ENCODE measurements at regions not wholly inside any gene's neighbourhood (a gene's known extent, or its start where the extent isn't known, plus 50 kb on each side); places are given as distances from the start of the nearest gene placed in this dataset.

- no peak overlapping the region for H3K4me3 ChIP-seq
- H3K36me3 ChIP-seq (ENCODE audit: low read depth, missing control alignments): no peaks in the 10 kb centered on the region
- peaks cover 10% of the 10 kb centered on the region for H3K4me1 ChIP-seq
- 91 to 93% methylated on average over 4 of the region's 4 CpGs for WGBS, 2 donors
- no peak for TF ChIP-seq POLR2A (IDR thresholded peaks at IDR 0.05)
- TF ChIP-seq CTCF (IDR thresholded peaks at IDR 0.05): no peak
- intact Hi-C loops (cut with DNase I; ENCODE audit: low total_unique reads): no loop called here
- no peaks in the 10 kb centered on the region for H3K27me3 ChIP-seq
- H3K9me3 ChIP-seq: no peaks in the 10 kb centered on the region
- DNase-seq: no peak
- no peak overlapping the region for H3K27ac ChIP-seq
These were observed 122.0 kb downstream of the TWIST2 start for GRCh38 chr2:238969857-238970256.

- H3K27me3 ChIP-seq: no peaks in the 10 kb centered on the region
- H3K4me1 ChIP-seq: peaks cover 10% of the 10 kb centered on the region
- peak; percentile 67 for DNase-seq
- H3K4me3 ChIP-seq: no peak overlapping the region
- TF ChIP-seq POLR2A (IDR thresholded peaks at IDR 0.05) (no peak), CTCF (IDR thresholded peaks at IDR 0.05) (peak; percentile 77 to 100 (median 92))
- intact Hi-C loops (cut with DNase I; ENCODE audit: low total_unique reads): no loop called here
- no peaks in the 10 kb centered on the region for H3K9me3 ChIP-seq
- H3K36me3 ChIP-seq (ENCODE audit: low read depth, missing control alignments): no peaks in the 10 kb centered on the region
- H3K27ac ChIP-seq: no peak overlapping the region
- WGBS, 2 donors: 69 to 80% methylated on average over 6 to 9 of the region's 9 CpGs
These were observed 122.7 kb downstream of the TWIST2 start for GRCh38 chr2:238970553-238971081.

DNA sequence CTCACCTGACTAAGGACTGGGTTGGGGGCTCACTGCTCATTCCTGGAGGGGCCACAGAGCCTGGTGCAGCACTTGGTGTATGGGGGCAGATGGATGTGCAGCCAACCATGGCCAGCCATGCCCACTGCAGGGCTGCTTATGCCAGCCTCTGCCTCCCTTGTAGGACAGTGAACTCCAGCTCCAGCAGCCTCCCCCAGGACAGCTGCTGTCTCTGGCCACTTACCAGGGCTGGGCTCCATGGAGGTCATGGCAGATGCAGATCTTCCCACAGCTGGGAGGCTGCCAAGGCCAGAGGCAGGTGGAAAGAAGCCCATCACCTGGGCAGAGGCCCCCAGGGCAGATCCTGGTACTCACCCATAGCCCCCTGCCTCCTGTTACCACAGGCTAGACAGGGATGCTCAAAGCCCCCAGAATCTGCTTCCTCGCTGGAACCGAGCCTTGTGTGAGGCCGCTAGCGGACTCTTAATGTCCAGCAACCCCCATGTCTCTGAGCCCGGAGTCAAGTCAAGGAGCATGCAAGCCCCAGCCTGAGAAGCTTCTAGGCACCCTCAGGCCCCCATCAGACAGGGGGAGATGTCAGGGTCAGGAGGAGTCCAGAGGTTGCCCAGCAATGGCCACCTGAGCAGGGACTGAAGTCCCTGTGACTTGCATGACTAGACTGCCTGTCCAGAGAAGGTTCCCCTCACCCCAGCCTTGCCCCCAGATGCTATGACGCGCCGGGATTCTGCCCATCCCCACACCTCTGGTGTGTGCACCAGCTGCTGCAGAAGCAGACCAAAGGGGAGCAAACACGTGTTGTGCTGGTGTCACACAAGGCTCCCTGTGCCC lies 123.6 kb downstream of the TWIST2 start:
- DNase-seq: no peak
- no peak overlapping the region for H3K27ac ChIP-seq
- TF ChIP-seq POLR2A (IDR thresholded peaks at IDR 0.05) (no peak), CTCF (IDR thresholded peaks at IDR 0.05) (no peak)
- H3K27me3 ChIP-seq: no peaks in the 10 kb centered on the region
- H3K36me3 ChIP-seq (ENCODE audit: low read depth, missing control alignments): no peaks in the 10 kb centered on the region
- intact Hi-C loops (cut with DNase I; ENCODE audit: low total_unique reads): no loop called here
- 91 to 100% methylated on average over 3 to 8 of the region's 9 CpGs for WGBS, 2 donors
- peaks cover 10% of the 10 kb centered on the region for H3K4me1 ChIP-seq
- H3K4me3 ChIP-seq: no peak overlapping the region
- H3K9me3 ChIP-seq: no peaks in the 10 kb centered on the region

DNA sequence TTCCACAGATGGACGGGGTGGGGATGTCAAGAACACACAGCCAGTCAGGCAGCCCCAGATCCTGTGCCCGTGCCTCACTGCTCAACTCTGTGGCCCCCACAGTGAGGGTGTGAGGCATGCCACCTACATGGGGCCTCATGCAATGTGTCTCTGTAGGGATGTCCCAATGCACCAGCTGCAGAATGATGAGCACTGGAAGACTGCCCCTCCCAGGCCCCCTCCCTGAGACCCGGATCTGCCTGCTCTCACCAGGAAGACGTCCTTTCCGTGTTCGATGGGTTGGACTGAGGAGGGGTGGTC lies 124.2 kb downstream of the TWIST2 start:
- Histone ChIP-seq H3K4me1 (peaks cover 9% of the 10 kb centered on the region), H3K4me3 (no peak overlapping the region), H3K27me3 (no peaks in the 10 kb centered on the region), H3K9me3 (no peaks in the 10 kb centered on the region), H3K36me3 (ENCODE audit: low read depth, missing control alignments) (no peaks in the 10 kb centered on the region), H3K27ac (no peak overlapping the region)
- TF ChIP-seq POLR2A (IDR thresholded peaks at IDR 0.05) (no peak), CTCF (IDR thresholded peaks at IDR 0.05) (no peak)
- WGBS, 2 donors: 90 to 92% methylated on average over 4 to 6 of the region's 6 CpGs
- intact Hi-C loops (cut with DNase I; ENCODE audit: low total_unique reads): no loop called here
- no peak for DNase-seq

Data from testis (tissue), 2 donors.